ENCODE measurements at regions not wholly inside any gene's neighbourhood (a gene's known extent, or its start where the extent isn't known, plus 50 kb on each side); places are given as distances from the start of the nearest gene placed in this dataset.

- TF ChIP-seq POLR2AphosphoS5 (IDR thresholded peaks at IDR 0.05) (no peak), CTCF (IDR thresholded peaks at IDR 0.05) (no peak), POLR2A (IDR thresholded peaks at IDR 0.05) (no peak)
These were observed 1234.9 kb upstream of the CITED2 start for GRCh38 chr6:140609321-140609720.
